ENCODE measurements at regions not wholly inside any gene's neighbourhood (a gene's known extent, or its start where the extent isn't known, plus 50 kb on each side); places are given as distances from the start of the nearest gene placed in this dataset.

GRCh38 chr6:33950891-33951889 lies 147.4 kb upstream of the MLN start:
- no peak overlapping the region for H3K4me2 ChIP-seq (ENCODE audit: low read length)
- 0 out of 2 replicates have a peak, but pooled peaks cover 4% of the 10 kb centered on the region for H3K27me3 ChIP-seq (ENCODE audit: insufficient read depth, low read length)
- no peaks in the 10 kb centered on the region for H3K9me2 ChIP-seq (ENCODE audit: insufficient read depth)
- H3K36me3 ChIP-seq (ENCODE audit: control insufficient read depth in 1 of 2, insufficient read depth in 2 of 2, low read length in 2 of 2): no peaks in the 10 kb centered on the region
- ChIA-PET POLR2A (no interaction called here), CTCF (no interaction called here), RAD21 (ENCODE audit: low non-redundant PET in 1 of 2, low total read pairs in 2 of 2, uncharacterized antibody in 2 of 2, unreplicated experiment in 2 of 2) (no interaction called here)
- no peak overlapping the region for H3K4me3 ChIP-seq (replicated peaks in 1 of 2; ENCODE audit: low read depth in 1 of 2, low read length in 2 of 2)
- BruUV-seq (replicated peaks): no TSS peak
- H2AFZ ChIP-seq (ENCODE audit: low read depth, low read length, poor library complexity, severe bottlenecking): no peak overlapping the region
- H3K4me1 ChIP-seq (ENCODE audit: control insufficient read depth in 1 of 2, insufficient read depth in 2 of 2, low read length in 2 of 2): no peaks in the 10 kb centered on the region
- TF ChIP-seq EZH2phosphoT487 (IDR thresholded peaks at IDR 0.05; ENCODE audit: borderline replicate concordance): no peak
- no peak for TF ChIP-seq ZFX (IDR thresholded peaks at IDR 0.05)
- no peak for TF ChIP-seq EGR1 (IDR thresholded peaks at IDR 0.05; ENCODE audit: low read depth)
- TF ChIP-seq CEBPB (IDR thresholded peaks at IDR 0.05; ENCODE audit: low read depth): no peak
- TF ChIP-seq ZBTB33 (IDR thresholded peaks at IDR 0.05; ENCODE audit: extremely low read depth, insufficient replicate concordance, low read length): no peak
- TF ChIP-seq CTCF (IDR thresholded peaks at IDR 0.05 in 2 of 3, conservative IDR thresholded peaks at IDR 0.05 in 1 of 3; ENCODE audit: borderline replicate concordance in 1 of 3, insufficient read depth in 1 of 3, low read depth in 2 of 3, low read length in 2 of 3): no peak
- no peak for TF ChIP-seq SIN3A (IDR thresholded peaks at IDR 0.05; ENCODE audit: low read depth)
- no peak for TF ChIP-seq EZH2 (IDR thresholded peaks at IDR 0.05)
- TF ChIP-seq YY1 (IDR thresholded peaks at IDR 0.05; ENCODE audit: extremely low read depth, insufficient replicate concordance, low read depth, low read length): no peak
- TF ChIP-seq TCF7L2 (IDR thresholded peaks at IDR 0.05; ENCODE audit: borderline replicate concordance, extremely low read depth, insufficient read depth, insufficient read length): no peak
- no peaks in the 10 kb centered on the region for H3K9me3 ChIP-seq (ENCODE audit: control insufficient read depth in 1 of 2, insufficient read depth in 1 of 2, low read depth in 1 of 2, low read length in 2 of 2)
- ATAC-seq: no peak
- H4K20me1 ChIP-seq (ENCODE audit: insufficient read depth): no peaks in the 10 kb centered on the region
- no peaks in the 10 kb centered on the region for H3K79me2 ChIP-seq (ENCODE audit: insufficient read depth, low read length)
- intact Hi-C loops (cut with micrococcal nuclease): no loop called here
- DNase-seq (ENCODE audit: low read depth, low spot score): no peak
- H3K9ac ChIP-seq (ENCODE audit: low read length): no peak overlapping the region
- H3K27ac ChIP-seq (ENCODE audit: low read depth, low read length): no peak overlapping the region

Measured in HCT116 (cell line).